Astrocyte of the cerebellum (primary cell): ENCODE measurements at regions not wholly inside any gene's neighbourhood (a gene's known extent, or its start where the extent isn't known, plus 50 kb on each side); places are given as distances from the start of the nearest gene placed in this dataset.

Experiments
- DNase-seq: peaks from one replicate; pipeline ENCODE4 v3.0.0-alpha.2; 2011; ENCODE audit warnings: low read depth
- H3K4me3 ChIP-seq: 2 replicates; pipeline ENCODE4 v1.5.1; 2011; ENCODE audit warnings: mild to moderate bottlenecking, low read depth, low read length, moderate library complexity
- CTCF ChIP-seq: IDR thresholded peaks from 2 replicates; pipeline ENCODE4 v1.5.1; 2012; ENCODE audit warnings: low read length, low read depth, moderate library complexity, mild to moderate bottlenecking; ENCODE audit errors: missing control alignments
- in situ Hi-C: cut with HindIII; loops from 2 replicates; pipeline ENCODE4 v1.10.0; 2017; ENCODE audit warnings: low sequenced_read_pairs

- in situ Hi-C loops = no loop called here
- no peak for TF ChIP-seq CTCF
- no peak for DNase-seq
- H3K4me3 ChIP-seq = no peak overlapping the region
Observed at GRCh38 chr16:63481060-63481459, 1444.8 kb upstream of the CDH8 start.

- no peak for DNase-seq
- no peak overlapping the region for H3K4me3 ChIP-seq
- no peak for TF ChIP-seq CTCF
Observed at GRCh38 chr16:63473725-63474124, 1437.5 kb upstream of the CDH8 start.

DNA sequence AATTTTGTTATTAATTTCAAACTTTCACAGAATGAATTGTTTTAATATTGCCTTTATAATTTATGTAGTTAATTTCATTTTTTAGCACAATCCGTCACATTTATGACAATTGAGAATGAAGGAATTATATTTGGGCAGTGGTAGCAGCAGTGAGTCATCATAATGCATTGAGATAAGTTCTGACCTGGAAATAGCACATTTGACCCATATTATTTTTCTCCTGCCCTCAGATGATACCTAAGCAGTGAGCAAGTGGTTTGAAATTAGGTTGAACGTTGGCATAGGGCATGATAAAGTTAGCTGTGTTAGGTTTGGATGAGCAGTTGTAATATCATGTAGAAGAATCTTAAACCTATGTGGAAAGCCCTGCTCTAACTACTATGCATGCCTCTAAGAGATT, 1431.3 kb upstream of the CDH8 start:
- no peak for DNase-seq
- in situ Hi-C loops = no loop called here
- H3K4me3 ChIP-seq = no peak overlapping the region
- no peak for TF ChIP-seq CTCF

More at GRCh38 chr16:63473725-63474124, 1437.5 kb upstream of the CDH8 start:
- in situ Hi-C loops = no loop called here

GRCh38 chr16:63462316-63462715, 1426.1 kb upstream of the CDH8 start:
- no peak overlapping the region for H3K4me3 ChIP-seq
- in situ Hi-C loops = no loop called here
- no peak for DNase-seq
- no peak for TF ChIP-seq CTCF

- peak; percentile 60 for DNase-seq
- in situ Hi-C loops = no loop called here
Observed at GRCh38 chr16:63461248-63461841, 1425.1 kb upstream of the CDH8 start.

GRCh38 chr16:63458846-63459245, 1422.6 kb upstream of the CDH8 start:
- in situ Hi-C loops = no loop called here
- no peak overlapping the region for H3K4me3 ChIP-seq
- TF ChIP-seq CTCF = no peak
- no peak for DNase-seq

More at GRCh38 chr16:63461248-63461841, 1425.1 kb upstream of the CDH8 start:
- TF ChIP-seq CTCF = peak; percentile 39
- no peak overlapping the region for H3K4me3 ChIP-seq
